Mucosa of rectum (tissue), 2 donors: ENCODE measurements at regions not wholly inside any gene's neighbourhood (a gene's known extent, or its start where the extent isn't known, plus 50 kb on each side); places are given as distances from the start of the nearest gene placed in this dataset.
"Not testable (repeated sequence)": the region's sequence is repeated elsewhere in the genome, so short reads cannot be mapped to it uniquely, and the experiment has no call there.

Experiments used
- H3K27ac ChIP-seq, 2 donors: one replicate each; pipeline ENCODE4 v1.7.0; 2013; ENCODE audit warnings: inconsistent platforms in 2 of 2, low read depth in 2 of 2, low read length in 2 of 2
- H3K27me3 ChIP-seq, 2 donors: one replicate each; pipeline ENCODE4 v1.7.0; 2013; ENCODE audit warnings: low read length in 2 of 2; ENCODE audit not compliant: control insufficient read depth in 2 of 2, insufficient read depth in 2 of 2
- H3K36me3 ChIP-seq, 2 donors: one replicate each; pipeline ENCODE4 v1.7.0; 2013; ENCODE audit warnings: low read length in 2 of 2; ENCODE audit not compliant: control insufficient read depth in 2 of 2, insufficient read depth in 2 of 2
- H3K4me1 ChIP-seq, 2 donors: one replicate each; pipeline ENCODE4 v1.7.0; 2013; ENCODE audit warnings: low read length in 2 of 2, mild to moderate bottlenecking in 1 of 2; ENCODE audit not compliant: control insufficient read depth in 2 of 2, insufficient read depth in 2 of 2
- H3K4me3 ChIP-seq, 2 donors: one replicate each; pipeline ENCODE4 v1.7.0; 2013; ENCODE audit warnings: low read length in 2 of 2
- H3K9ac ChIP-seq, 2 donors: one replicate each; pipeline ENCODE4 v1.7.0; 2013; ENCODE audit warnings: low read length in 2 of 2, low read depth in 1 of 2, mild to moderate bottlenecking in 1 of 2
- H3K9me3 ChIP-seq, 2 donors: one replicate each; pipeline ENCODE4 v1.7.0; 2013; ENCODE audit warnings: low read length in 2 of 2; ENCODE audit not compliant: control insufficient read depth in 2 of 2
- donor health status: healthy.
- donor health status: Normal muscosa, but diverticular disease.

GRCh38 chr1:232319072-232319471 lies 310.9 kb downstream of the SIPA1L2 start:
- peak overlapping the region in 1 of 2 donors; percentile 43 for H3K9ac ChIP-seq
- no peaks in the 10 kb centered on the region for H3K9me3 ChIP-seq
- H3K4me3 ChIP-seq: peak overlapping the region in 1 of 2 donors; percentile 37
- H3K4me1 ChIP-seq: peaks cover 16 to 52% of the 10 kb centered on the region in 2 donors
- no peaks in the 10 kb centered on the region for H3K27me3 ChIP-seq
- no peaks in the 10 kb centered on the region for H3K36me3 ChIP-seq
- peak overlapping the region; percentile 52 to 88 for H3K27ac ChIP-seq

- H3K9me3 ChIP-seq: no peaks in the 10 kb centered on the region
- H3K27ac ChIP-seq: no peak overlapping the region
- no peak overlapping the region for H3K4me3 ChIP-seq
- H3K4me1 ChIP-seq: peaks cover 16 to 47% of the 10 kb centered on the region in 2 donors
- no peak overlapping the region for H3K9ac ChIP-seq
- H3K36me3 ChIP-seq: no peaks in the 10 kb centered on the region
- H3K27me3 ChIP-seq: no peaks in the 10 kb centered on the region
These were observed 311.8 kb downstream of the SIPA1L2 start for GRCh38 chr1:232318143-232318542.

- Histone ChIP-seq H3K4me1 (peaks cover 16 to 39% of the 10 kb centered on the region in 2 donors), H3K27me3 (no peaks in the 10 kb centered on the region), H3K9ac (no peak overlapping the region), H3K36me3 (no peaks in the 10 kb centered on the region), H3K9me3 (no peaks in the 10 kb centered on the region), H3K4me3 (no peak overlapping the region), H3K27ac (no peak overlapping the region)
These were observed 312.6 kb downstream of the SIPA1L2 start for GRCh38 chr1:232317350-232317749.

GRCh38 chr1:232316864-232317263 lies 313.1 kb downstream of the SIPA1L2 start:
- H3K9ac ChIP-seq: no peak overlapping the region
- H3K36me3 ChIP-seq: no peaks in the 10 kb centered on the region
- H3K27me3 ChIP-seq: no peaks in the 10 kb centered on the region
- no peak overlapping the region for H3K27ac ChIP-seq
- no peak overlapping the region for H3K4me3 ChIP-seq
- H3K4me1 ChIP-seq: peaks cover 16 to 34% of the 10 kb centered on the region in 2 donors
- no peaks in the 10 kb centered on the region for H3K9me3 ChIP-seq

- not testable (repeated sequence) for H3K9ac ChIP-seq, H3K4me1 ChIP-seq, H3K9me3 ChIP-seq
These were observed 316.1 kb downstream of the SIPA1L2 start for GRCh38 chr1:232313876-232314275.

GRCh38 chr1:232310541-232310940 lies 319.4 kb downstream of the SIPA1L2 start:
- Histone ChIP-seq H3K27ac (no peak overlapping the region), H3K9me3 (no peaks in the 10 kb centered on the region), H3K4me1 (peaks cover 0 to 8% of the 10 kb centered on the region in 2 donors), H3K36me3 (no peaks in the 10 kb centered on the region), H3K27me3 (no peaks in the 10 kb centered on the region), H3K9ac (no peak overlapping the region), H3K4me3 (no peak overlapping the region)

More at GRCh38 chr1:232313876-232314275, 316.1 kb downstream of the SIPA1L2 start:
- H3K27ac ChIP-seq, H3K36me3 ChIP-seq, H3K27me3 ChIP-seq, H3K4me3 ChIP-seq: not testable (repeated sequence)

GRCh38 chr1:232308616-232309015 lies 321.3 kb downstream of the SIPA1L2 start:
- no peak overlapping the region for H3K27ac ChIP-seq
- peaks cover 0 to 13% of the 10 kb centered on the region in 2 donors for H3K4me1 ChIP-seq
- H3K4me3 ChIP-seq: no peak overlapping the region
- no peaks in the 10 kb centered on the region for H3K9me3 ChIP-seq
- no peak overlapping the region for H3K9ac ChIP-seq
- no peaks in the 10 kb centered on the region for H3K36me3 ChIP-seq
- H3K27me3 ChIP-seq: no peaks in the 10 kb centered on the region

- peaks cover 0 to 13% of the 10 kb centered on the region in 2 donors for H3K4me1 ChIP-seq
- no peak overlapping the region for H3K27ac ChIP-seq
- H3K36me3 ChIP-seq: no peaks in the 10 kb centered on the region
These were observed 322.5 kb downstream of the SIPA1L2 start for GRCh38 chr1:232307296-232308017.

GRCh38 chr1:232306269-232306961 lies 323.5 kb downstream of the SIPA1L2 start:
- no peak overlapping the region for H3K27ac ChIP-seq

More at GRCh38 chr1:232307296-232308017, 322.5 kb downstream of the SIPA1L2 start:
- Histone ChIP-seq H3K9ac (no peak overlapping the region), H3K27me3 (no peaks in the 10 kb centered on the region), H3K9me3 (no peaks in the 10 kb centered on the region), H3K4me3 (no peak overlapping the region)

GRCh38 chr1:232305050-232305449 lies 324.9 kb downstream of the SIPA1L2 start:
- Histone ChIP-seq H3K36me3 (no peaks in the 10 kb centered on the region), H3K9me3 (no peaks in the 10 kb centered on the region), H3K27ac (peak overlapping the region in 1 of 2 donors; percentile 54), H3K27me3 (no peaks in the 10 kb centered on the region), H3K4me3 (no peak overlapping the region), H3K4me1 (peaks cover 0 to 13% of the 10 kb centered on the region in 2 donors), H3K9ac (no peak overlapping the region)

More at GRCh38 chr1:232306269-232306961, 323.5 kb downstream of the SIPA1L2 start:
- Histone ChIP-seq H3K36me3 (no peaks in the 10 kb centered on the region), H3K9me3 (no peaks in the 10 kb centered on the region), H3K4me1 (peaks cover 0 to 13% of the 10 kb centered on the region in 2 donors), H3K27me3 (no peaks in the 10 kb centered on the region), H3K4me3 (no peak overlapping the region), H3K9ac (no peak overlapping the region)
